BJ (cell line): ENCODE measurements at regions not wholly inside any gene's neighbourhood (a gene's known extent, or its start where the extent isn't known, plus 50 kb on each side); places are given as distances from the start of the nearest gene placed in this dataset.

Experiments used
- CTCF ChIA-PET: fragments of 350-600 bp; formaldehyde crosslinking; extraction: SDS; loops from one replicate; lab custom pipeline; 2021; ENCODE audit warnings: antibody characterized with exemption, inconsistent platforms; lab: Yijun Ruan, JAX
- POLR2A ChIA-PET: fragments of 300-600 bp; sonication (Branson Sonifier 250); formaldehyde crosslinking; extraction: SDS; loops from one replicate; lab custom pipeline; 2021; ENCODE audit warnings: antibody characterized with exemption; lab: Charles Lee
- DNase-seq: peaks from one replicate; pipeline ENCODE4 v3.0.0-alpha.2; 2011; ENCODE audit warnings: low read depth
- H3K27me3 ChIP-seq: 2 replicates; pipeline ENCODE4 v1.6.0; 2011; ENCODE audit warnings: low read length; ENCODE audit not compliant: control insufficient read depth, insufficient read depth
- H3K36me3 ChIP-seq: 2 replicates; pipeline ENCODE4 v1.5.1; 2011; ENCODE audit warnings: low read length; ENCODE audit not compliant: control insufficient read depth, insufficient read depth
- H3K4me3 ChIP-seq: 2 replicates; pipeline ENCODE4 v1.5.1; 2011; ENCODE audit warnings: low read depth, mild to moderate bottlenecking, control low read depth, low read length
- CTCF ChIP-seq: IDR thresholded peaks from 2 replicates; pipeline ENCODE4 v1.5.1; 2011; ENCODE audit warnings: low read depth, mild to moderate bottlenecking, control low read depth, inconsistent platforms, low read length, moderate library complexity; ENCODE audit not compliant: insufficient read depth

GRCh38 chr11:96681019-96681716, 291.4 kb downstream of the JRKL start:
- POLR2A ChIA-PET: no interaction called here
- no peaks in the 10 kb centered on the region for H3K36me3 ChIP-seq
- CTCF ChIA-PET: no interaction called here

GRCh38 chr11:96694338-96694737, 304.5 kb downstream of the JRKL start:
- Histone ChIP-seq H3K4me3 (no peak overlapping the region), H3K27me3 (no peaks in the 10 kb centered on the region), H3K36me3 (no peaks in the 10 kb centered on the region)
- no peak for TF ChIP-seq CTCF
- no peak for DNase-seq
- ChIA-PET POLR2A (no interaction called here), CTCF (no interaction called here)

More at GRCh38 chr11:96681019-96681716, 291.4 kb downstream of the JRKL start:
- Histone ChIP-seq H3K27me3 (no peaks in the 10 kb centered on the region), H3K4me3 (no peak overlapping the region)
- DNase-seq: no peak
- no peak for TF ChIP-seq CTCF

GRCh38 chr11:96696731-96697130, 306.9 kb downstream of the JRKL start:
- no peaks in the 10 kb centered on the region for H3K27me3 ChIP-seq
- TF ChIP-seq CTCF: no peak
- H3K4me3 ChIP-seq: no peak overlapping the region
- no peak for DNase-seq
- ChIA-PET CTCF (no interaction called here), POLR2A (no interaction called here)
- no peaks in the 10 kb centered on the region for H3K36me3 ChIP-seq

GRCh38 chr11:96697466-96697865, 307.7 kb downstream of the JRKL start:
- CTCF ChIA-PET: no interaction called here
- POLR2A ChIA-PET: no interaction called here
- no peak for DNase-seq
- Histone ChIP-seq H3K27me3 (no peaks in the 10 kb centered on the region), H3K4me3 (no peak overlapping the region), H3K36me3 (no peaks in the 10 kb centered on the region)
- TF ChIP-seq CTCF: no peak

- no peak for DNase-seq
- 0 out of 2 replicates have a peak, but pooled peaks have one; percentile 14 for TF ChIP-seq CTCF
- H3K36me3 ChIP-seq: no peaks in the 10 kb centered on the region
- CTCF ChIA-PET: interaction anchor here (1.1 kb wide), 1 partner anchor 89 kb away, joined by 3 read pairs; no protein-coding TSS in a partner anchor
- POLR2A ChIA-PET: no interaction called here
- H3K4me3 ChIP-seq: no peak overlapping the region
- H3K27me3 ChIP-seq: no peaks in the 10 kb centered on the region
These were observed 315.0 kb downstream of the JRKL start for GRCh38 chr11:96704847-96705246.
